HG02938 (cell line): ENCODE measurements at regions not wholly inside any gene's neighbourhood (a gene's known extent, or its start where the extent isn't known, plus 50 kb on each side); places are given as distances from the start of the nearest gene placed in this dataset.

Experiments used
- ATAC-seq: cut with Tn5 transposase; IDR thresholded peaks from one replicate; pipeline ENCODE4 v1.9.1; 2021; ENCODE audit warnings: mild to moderate bottlenecking, moderate library complexity; ENCODE audit not compliant: unreplicated experiment

- ATAC-seq: no peak
These were observed 211.5 kb downstream of the BCOR start for GRCh38 chrX:39886282-39886681.

DNA sequence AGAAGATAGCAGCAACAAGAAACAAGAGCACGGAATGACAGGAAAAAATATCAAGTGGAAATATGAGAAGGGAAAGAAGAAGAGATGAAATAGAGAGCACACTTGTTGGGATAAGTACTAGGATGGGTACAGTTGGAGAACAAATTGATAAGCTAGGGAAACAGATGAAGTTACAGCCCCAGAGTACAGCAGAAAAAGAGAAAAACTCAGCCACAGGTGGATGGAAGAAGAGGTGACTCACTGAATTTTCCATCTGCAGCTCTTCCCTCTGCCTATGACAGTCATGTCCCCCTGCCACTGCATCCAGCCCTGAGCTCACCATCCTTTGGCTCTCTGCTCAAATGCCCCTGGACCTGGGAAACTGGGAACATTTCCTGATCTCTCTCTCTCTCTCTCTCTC is 209.0 kb downstream of the BCOR start:
- ATAC-seq: no peak

DNA sequence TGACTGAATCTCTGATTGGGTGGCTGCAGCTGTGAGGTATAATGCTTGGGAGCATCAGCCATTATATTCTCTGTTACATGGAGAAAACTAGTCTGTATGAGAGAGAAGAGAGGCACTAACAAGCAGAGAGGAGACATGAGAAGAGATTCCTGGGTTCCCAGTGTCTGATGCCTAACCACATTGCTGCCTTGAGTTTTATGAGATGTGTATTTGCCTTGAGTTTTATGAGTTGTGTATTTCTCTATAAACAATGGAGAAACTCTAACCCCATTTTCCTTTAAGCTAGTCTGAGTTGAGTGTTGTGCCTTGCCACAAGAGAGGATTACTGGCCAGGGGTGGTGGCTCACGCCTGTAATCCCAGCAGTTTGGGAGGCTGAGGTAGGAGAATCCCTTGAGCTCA is 208.1 kb downstream of the BCOR start:
- ATAC-seq: no peak

DNA sequence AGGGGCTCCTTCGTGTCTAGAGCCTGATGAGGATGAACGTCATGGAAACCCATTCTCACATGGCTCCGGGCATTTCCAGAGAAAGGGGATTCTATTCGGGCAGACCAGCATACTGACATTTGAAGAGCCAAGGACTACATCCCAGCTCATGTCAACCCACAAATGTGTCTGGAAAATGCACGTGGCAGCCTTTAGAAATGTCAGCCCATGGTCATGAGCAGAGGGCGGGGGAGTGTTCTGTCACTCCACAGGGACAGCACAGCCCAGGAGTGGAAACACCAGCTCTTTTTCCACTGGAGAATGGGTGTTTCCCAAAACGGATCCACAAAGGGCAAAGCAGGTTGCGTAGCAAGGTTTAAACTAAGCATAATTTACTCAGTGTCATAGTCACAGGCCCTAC is 207.0 kb downstream of the BCOR start:
- no peak for ATAC-seq

DNA sequence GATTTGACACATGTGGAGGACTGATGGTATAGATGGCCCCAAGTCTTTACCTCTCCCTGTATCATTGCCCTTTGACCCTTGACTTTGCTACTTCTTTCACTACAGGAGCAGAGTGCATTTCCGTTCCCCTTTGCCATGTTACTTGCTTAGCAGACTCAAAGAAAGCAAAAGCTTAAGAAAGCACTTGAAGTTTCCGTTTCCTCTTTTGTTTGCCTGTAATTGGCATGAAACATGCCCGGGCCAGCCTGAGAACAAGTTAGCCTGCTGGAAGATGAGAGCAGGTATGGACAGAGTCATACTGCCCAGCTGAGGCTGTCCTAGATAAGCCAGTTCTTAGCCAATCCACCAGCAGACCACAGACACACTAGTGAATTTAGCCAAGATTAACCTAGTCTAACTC is 206.0 kb downstream of the BCOR start:
- no peak for ATAC-seq

DNA sequence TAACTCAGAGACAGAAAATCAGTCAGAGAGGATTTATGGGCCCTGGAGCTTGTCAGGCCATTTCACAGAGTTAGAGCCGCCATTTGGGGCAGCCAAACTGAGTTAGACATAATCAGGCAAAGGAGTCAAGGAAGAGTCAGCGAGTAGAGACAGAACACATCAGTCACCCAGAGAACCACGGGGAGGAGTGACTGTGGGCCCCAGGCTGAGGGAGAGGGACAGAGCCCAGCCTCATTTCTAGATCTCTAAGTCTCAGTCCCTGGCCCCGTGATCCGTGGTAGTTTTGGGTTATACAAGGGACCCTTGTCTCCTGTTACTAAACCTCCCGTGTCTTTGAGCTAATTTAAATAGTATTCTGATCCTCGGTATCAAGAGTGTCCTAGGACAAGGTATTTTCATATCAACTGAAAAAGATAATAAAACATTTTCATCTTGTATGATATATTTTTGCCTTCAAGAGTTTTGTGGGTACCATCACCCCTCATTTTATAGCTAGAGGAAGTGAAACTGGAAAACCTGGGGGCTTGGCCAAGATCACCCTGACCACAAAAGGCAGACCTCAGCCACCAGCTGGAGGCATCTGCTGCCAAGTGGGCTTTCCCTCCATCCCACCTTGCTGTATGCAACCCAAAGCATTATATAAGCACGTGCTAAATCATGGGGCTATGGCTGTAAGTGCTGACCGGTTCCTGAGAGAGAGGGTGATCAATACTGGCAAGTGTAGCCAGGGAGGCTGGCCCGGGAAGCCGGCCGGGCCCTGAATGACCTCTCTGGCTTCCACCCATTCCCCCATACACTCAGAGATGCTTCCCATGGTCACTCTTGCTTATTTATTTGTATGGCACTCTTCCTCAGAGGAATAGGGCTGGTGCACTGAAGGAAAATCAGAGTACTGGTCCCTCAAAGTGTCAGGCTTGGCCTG is 204.1 kb downstream of the BCOR start:
- no peak for ATAC-seq

DNA sequence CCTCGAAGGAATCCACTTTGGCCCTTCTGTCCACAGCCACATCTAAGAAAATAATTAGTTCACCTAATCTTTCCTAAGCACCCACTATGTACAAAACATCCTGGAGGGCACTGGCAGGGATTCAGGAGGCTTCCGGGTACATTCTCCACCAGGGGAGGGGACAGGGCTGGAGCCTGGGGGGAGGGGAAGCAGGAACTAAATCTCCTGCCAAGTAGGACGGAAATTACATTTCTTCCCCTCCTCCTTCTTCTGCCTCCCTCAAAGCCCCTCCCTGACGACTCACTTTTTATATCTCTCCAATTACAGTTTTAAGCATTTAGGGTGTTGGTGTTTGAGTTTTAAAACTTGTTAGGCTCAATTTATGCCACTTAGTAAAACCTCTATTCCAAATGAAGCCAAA is 203.1 kb downstream of the BCOR start:
- no peak for ATAC-seq

- no peak for ATAC-seq
These were observed 202.3 kb downstream of the BCOR start for GRCh38 chrX:39895218-39896110.

DNA sequence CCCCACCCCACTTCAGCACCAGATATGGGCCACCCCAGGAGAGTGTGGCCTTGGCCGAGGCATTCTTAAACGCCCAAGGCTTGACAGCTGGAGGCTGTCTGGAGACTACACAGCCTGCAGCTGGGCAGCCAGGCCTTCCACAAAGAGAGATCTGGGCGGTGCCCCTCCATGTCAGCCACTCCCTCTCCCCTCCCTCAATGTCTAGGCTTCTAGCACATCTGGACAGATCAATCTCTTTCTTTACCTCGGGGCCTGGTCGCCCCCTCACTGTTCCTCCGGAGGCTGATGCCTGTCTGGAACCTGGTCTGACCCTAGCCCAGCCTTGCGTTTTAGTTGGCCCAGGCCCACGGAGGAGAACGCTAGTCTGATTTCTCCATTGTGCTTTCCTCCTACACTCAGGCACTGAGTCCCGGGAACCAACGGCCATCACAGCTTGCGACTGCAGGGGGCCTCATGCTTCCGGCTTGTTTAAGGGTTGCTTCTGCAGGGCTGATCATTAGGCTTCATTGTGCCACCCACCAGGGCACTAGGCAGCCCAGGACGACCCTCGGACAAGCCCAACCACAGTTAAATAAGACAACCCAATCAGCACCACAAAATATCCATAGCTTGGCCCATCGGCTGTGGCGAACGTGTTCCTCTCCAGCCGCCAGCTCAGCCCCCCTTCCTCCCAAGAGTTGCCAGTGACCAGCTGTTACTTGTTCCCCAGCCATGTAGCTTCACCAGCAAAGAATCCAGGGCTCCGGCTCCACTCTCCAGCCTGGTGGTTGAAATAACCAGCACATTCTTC is 200.6 kb downstream of the BCOR start:
- no peak for ATAC-seq

DNA sequence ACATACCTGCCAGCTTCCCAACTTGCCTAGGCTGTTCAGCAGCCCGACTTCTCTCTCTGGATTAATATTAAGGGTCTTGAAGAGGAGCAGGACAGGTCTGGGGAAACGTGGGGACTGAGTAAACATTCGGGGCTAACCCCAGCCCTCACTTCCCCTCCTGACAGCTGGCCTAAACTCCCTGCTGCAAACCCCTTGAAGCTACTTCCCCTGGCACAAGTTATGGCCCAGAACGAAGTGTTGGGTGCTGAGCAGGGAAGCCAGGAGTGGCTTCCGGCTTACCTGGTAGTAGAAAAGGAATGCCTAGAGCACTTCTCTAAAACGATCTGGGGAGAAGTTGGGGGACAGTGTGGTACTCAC is 200.0 kb downstream of the BCOR start:
- no peak for ATAC-seq

- no peak for ATAC-seq
These were observed 199.6 kb downstream of the BCOR start for GRCh38 chrX:39898147-39898546.

DNA sequence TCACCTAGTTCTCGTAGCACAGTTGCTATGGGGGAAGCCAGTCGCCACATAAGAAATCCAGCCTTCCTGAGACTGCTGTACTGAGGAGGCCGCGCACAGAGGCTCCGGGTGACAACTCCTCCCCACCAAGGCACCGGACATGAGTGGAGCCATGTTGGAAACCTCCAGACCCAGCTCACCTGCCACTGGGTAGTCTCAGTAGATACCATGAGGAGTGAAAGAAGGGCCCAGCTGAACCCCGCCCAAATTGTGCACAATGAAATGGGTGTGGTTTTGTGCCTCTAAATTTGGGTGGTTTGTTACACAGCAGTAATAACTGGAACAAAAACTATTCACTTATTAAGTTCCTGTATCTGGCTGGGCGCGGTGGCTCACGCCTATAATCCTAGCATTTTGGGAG is 198.7 kb downstream of the BCOR start:
- ATAC-seq: no peak

DNA sequence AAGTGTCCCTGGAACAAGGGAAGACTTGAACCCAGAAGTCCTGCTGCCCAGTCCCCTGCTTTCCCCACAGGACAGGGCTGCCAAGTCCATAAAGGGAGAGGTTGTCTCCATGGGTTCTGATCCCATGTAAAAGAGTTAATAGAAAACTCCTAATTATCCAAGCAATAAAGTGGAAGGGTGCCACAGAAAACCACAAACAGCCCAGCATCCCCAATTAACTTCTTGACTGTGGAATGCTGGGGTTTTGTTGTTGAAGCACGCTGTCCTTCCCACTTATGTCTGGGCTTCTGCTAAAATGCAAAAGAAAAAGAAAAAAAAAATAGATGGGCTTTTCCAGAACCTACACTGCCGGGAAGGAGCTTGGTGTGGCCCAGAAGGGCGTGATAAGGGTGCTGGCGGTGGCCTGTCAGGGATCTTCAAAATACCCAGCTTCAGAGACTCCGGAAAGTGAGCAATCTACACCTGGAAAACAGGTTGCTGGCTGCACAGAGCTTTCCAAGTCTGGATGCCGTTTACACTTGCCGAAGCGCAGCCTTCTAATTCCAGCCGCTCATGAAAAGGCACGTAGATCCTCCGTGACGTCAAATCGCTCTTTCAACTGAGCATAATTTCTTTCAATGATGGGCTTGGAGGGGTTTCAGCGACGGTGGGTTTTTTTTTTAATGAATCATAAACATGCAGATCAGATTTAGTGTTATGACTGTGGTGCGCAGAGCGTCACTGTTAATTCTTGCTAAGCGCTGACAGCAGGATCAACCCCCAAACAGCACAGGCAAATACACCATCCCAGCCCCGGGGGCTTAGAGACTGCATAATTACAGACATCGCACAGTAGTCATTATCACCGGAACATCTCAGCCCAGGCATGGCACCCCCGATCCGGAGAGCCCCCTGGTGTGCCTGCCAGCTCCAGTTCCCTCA is 197.6 kb downstream of the BCOR start:
- ATAC-seq: no peak

DNA sequence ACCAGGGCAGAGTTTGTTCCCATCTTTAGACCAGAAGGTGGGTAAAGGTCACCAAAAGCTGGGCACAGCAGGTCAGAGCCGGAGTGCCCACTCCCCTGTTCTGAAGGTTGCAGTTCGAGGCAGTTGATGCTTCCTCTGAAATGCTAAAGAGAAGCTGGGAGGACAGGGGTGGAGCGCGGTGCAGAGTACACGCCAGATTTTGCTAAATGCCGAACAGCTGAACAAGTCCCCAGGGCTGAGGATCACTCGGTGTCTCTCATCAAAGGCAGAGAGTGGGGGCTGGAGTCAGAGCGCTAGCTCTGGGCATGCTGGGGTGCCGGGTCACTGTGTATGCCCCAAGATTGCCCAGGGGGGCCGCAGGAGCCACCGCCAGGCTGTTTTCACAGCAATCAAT is 197.0 kb downstream of the BCOR start:
- ATAC-seq: no peak

- ATAC-seq: no peak
These were observed 194.4 kb downstream of the BCOR start for GRCh38 chrX:39903343-39903742.

DNA sequence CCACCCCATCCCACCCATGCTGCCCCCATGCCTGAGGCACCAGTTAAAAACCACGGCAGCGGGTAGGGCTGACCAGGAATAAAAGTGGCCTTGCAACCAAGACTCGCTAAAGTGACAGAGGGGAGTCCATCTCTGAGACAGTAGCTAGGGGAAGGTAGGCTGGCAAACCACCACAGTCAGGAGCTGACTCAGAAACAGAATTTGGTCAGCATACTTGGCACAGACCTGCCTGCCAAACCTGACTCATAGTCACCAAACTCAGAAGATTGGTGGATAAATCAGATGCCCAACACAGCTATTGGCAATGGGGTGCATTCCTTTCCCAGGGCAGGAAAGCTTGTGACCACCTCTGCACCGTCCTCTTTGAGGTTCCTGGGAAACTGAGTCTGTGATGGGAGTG is 193.8 kb downstream of the BCOR start:
- no peak for ATAC-seq

DNA sequence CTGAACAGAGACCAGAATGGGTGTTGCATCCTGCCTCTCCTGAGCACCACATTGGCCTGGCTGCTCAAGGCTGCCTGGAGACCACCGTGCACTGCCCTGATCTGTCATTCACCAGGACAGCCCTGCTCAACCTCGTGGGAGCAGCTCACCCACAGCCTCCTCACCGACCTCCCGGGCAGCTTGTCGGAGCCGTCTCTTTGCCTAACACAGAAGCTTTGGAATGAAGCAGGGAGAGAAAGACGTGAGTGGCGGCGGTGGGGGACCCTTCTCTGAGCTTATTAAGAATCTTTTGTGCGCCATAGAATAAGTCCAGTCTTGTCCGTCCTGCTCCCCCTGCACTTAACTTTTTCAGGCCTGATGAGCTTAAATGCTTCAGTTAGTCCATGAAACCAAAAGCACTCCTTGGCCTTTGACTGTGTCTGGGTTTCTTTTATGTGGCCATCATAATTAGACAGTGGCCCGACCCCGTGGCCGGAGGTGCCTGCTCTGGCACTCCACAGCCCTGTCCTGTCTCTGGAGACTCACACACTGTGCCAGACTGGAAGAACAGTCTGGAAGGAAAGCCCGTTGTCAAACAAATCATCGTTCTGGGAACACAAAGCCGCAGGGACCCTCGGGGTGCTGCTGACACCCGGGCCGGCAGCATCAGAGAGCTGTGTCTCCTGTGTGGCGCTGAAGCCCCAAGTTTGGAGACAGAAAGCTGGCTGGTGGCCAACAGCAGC is 192.8 kb downstream of the BCOR start:
- ATAC-seq: no peak

DNA sequence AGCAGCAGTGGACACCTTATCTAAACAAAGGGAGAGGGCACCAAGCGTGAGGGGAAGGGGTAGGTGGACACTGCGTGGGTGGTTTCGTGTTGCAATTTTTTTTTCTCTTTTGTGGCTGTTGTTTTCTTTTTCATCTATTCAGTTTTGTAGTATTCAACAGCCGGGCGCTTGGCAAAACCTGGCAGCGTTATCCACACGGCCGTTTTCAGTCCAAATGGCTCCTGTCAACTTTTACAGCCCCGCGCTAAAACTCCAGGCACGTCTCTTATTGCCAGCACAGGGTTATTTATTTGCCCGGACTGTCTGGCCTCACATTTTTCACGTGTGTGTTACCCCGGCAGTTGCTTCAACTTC is 192.2 kb downstream of the BCOR start:
- ATAC-seq: no peak

DNA sequence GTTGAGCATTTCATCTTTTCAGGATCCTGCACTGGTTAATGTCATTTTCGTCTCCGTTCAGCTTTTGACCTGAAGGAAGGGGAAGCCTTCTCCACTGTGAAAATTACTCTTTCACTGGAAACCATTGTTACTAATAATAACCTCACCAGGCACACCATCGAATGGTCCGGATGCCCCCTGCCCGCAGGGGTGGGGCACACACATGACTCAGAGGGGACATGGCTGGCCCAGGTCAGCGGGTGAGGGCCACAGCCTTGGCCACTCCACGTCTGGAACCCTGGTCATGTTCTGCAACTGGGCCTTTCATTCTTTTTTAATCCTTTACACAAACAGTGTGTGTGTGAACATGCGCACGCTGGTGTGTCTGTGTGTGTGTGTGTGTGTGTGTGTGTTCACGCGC is 191.8 kb downstream of the BCOR start:
- ATAC-seq: no peak
